ENCODE measurements at regions not wholly inside any gene's neighbourhood (a gene's known extent, or its start where the extent isn't known, plus 50 kb on each side); places are given as distances from the start of the nearest gene placed in this dataset.

DNA sequence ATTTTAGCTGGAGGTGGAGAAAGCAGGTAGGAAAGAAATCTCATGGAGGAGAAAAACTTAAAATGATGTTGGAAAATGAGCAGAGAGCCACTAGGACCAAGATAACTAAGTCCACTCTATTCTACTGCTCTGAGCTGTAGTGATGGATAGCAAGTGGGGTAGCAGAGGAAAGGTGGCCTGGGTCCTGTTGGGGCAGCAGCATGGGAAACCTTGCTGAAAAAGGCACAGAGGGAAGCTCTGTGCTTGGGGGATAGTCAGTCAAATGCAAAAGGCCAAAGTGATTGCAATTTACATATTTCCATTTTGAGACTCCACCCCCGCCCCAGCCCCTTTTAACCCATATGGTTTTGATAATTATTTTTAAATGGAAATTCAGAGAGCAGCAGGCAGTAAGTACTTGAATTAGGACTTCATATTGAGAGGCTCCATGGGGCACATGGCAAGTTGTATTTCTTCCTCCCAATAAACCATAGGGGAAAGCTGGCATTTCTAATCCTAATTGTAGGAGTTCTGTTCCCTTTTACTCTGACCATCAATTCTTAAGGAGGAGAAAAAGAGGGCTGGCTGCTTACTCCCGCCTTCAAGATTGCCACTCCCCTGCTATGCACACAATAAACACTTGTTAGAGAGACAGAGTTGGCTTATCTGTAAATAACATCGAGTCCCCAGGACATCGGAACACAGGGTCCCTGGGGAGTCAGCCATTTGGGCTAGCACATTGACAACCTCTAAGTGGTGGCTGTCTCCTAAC lies 1341.5 kb upstream of the TENM4 start:
- WGBS, 2 experiments (ENCODE audit: insufficient coverage in 2 of 2): 45% methylated on average over 2 of the region's 4 CpGs; no CpG with 5 or more reads in 1 of the 2 experiments
- Histone ChIP-seq H3K4me1 (ENCODE audit: control insufficient read depth, insufficient read depth, low read length, poor library complexity, severe bottlenecking) (no peaks in the 10 kb centered on the region), H3K36me3 (ENCODE audit: control insufficient read depth, insufficient read depth, low read length) (no peaks in the 10 kb centered on the region), H3K4me3 (ENCODE audit: extremely low read depth, insufficient read depth, low read length, poor library complexity, severe bottlenecking) (no peak overlapping the region), H3K9me3 (ENCODE audit: control insufficient read depth, low read length) (no peaks in the 10 kb centered on the region), H3K27ac (ENCODE audit: low read depth, low read length, severe bottlenecking) (no peak overlapping the region)

GRCh38 chr11:80779905-80780605 lies 1339.2 kb upstream of the TENM4 start:
- Histone ChIP-seq H3K27ac (ENCODE audit: low read depth, low read length, severe bottlenecking) (no peak overlapping the region), H3K9me3 (ENCODE audit: control insufficient read depth, low read length) (no peaks in the 10 kb centered on the region), H3K4me3 (ENCODE audit: extremely low read depth, insufficient read depth, low read length, poor library complexity, severe bottlenecking) (no peak overlapping the region), H3K4me1 (ENCODE audit: control insufficient read depth, insufficient read depth, low read length, poor library complexity, severe bottlenecking) (no peaks in the 10 kb centered on the region), H3K36me3 (ENCODE audit: control insufficient read depth, insufficient read depth, low read length) (no peaks in the 10 kb centered on the region)
- WGBS, 2 experiments (ENCODE audit: insufficient coverage in 2 of 2): 84 to 89% methylated on average over 2 to 3 of the region's 5 CpGs

- Histone ChIP-seq H3K27ac (ENCODE audit: low read depth, low read length, severe bottlenecking) (no peak overlapping the region), H3K4me3 (ENCODE audit: extremely low read depth, insufficient read depth, low read length, poor library complexity, severe bottlenecking) (no peak overlapping the region), H3K36me3 (ENCODE audit: control insufficient read depth, insufficient read depth, low read length) (no peaks in the 10 kb centered on the region), H3K4me1 (ENCODE audit: control insufficient read depth, insufficient read depth, low read length, poor library complexity, severe bottlenecking) (no peaks in the 10 kb centered on the region), H3K9me3 (ENCODE audit: control insufficient read depth, low read length) (no peaks in the 10 kb centered on the region)
- WGBS, 2 experiments (ENCODE audit: insufficient coverage in 2 of 2): 100% methylated on average over 2 of the region's 3 CpGs
Measured at GRCh38 chr11:80778941-80779340, 1338.1 kb upstream of the TENM4 start.

- Histone ChIP-seq H3K27ac (ENCODE audit: low read depth, low read length, severe bottlenecking) (no peak overlapping the region), H3K4me1 (ENCODE audit: control insufficient read depth, insufficient read depth, low read length, poor library complexity, severe bottlenecking) (no peaks in the 10 kb centered on the region), H3K36me3 (ENCODE audit: control insufficient read depth, insufficient read depth, low read length) (no peaks in the 10 kb centered on the region), H3K9me3 (ENCODE audit: control insufficient read depth, low read length) (no peaks in the 10 kb centered on the region), H3K4me3 (ENCODE audit: extremely low read depth, insufficient read depth, low read length, poor library complexity, severe bottlenecking) (no peak overlapping the region)
- 86 to 88% methylated on average over 3 of the region's 3 CpGs for WGBS, 2 experiments (ENCODE audit: insufficient coverage in 2 of 2)
Measured at GRCh38 chr11:80778432-80778831, 1337.6 kb upstream of the TENM4 start.

GRCh38 chr11:80773919-80774318 lies 1333.1 kb upstream of the TENM4 start:
- 85 to 92% methylated on average over 2 of the region's 3 CpGs for WGBS, 2 experiments (ENCODE audit: insufficient coverage in 2 of 2)
- Histone ChIP-seq H3K4me3 (ENCODE audit: extremely low read depth, insufficient read depth, low read length, poor library complexity, severe bottlenecking) (no peak overlapping the region), H3K4me1 (ENCODE audit: control insufficient read depth, insufficient read depth, low read length, poor library complexity, severe bottlenecking) (no peaks in the 10 kb centered on the region), H3K27ac (ENCODE audit: low read depth, low read length, severe bottlenecking) (no peak overlapping the region), H3K9me3 (ENCODE audit: control insufficient read depth, low read length) (no peaks in the 10 kb centered on the region), H3K36me3 (ENCODE audit: control insufficient read depth, insufficient read depth, low read length) (no peaks in the 10 kb centered on the region)

- H3K4me1 ChIP-seq (ENCODE audit: control insufficient read depth, insufficient read depth, low read length, poor library complexity, severe bottlenecking): no peaks in the 10 kb centered on the region
- H3K4me3 ChIP-seq (ENCODE audit: extremely low read depth, insufficient read depth, low read length, poor library complexity, severe bottlenecking): no peak overlapping the region
- no CpG with 5 or more reads among the region's 2 CpGs for WGBS, 2 experiments (ENCODE audit: insufficient coverage in 2 of 2)
Measured at GRCh38 chr11:80771017-80771416, 1330.2 kb upstream of the TENM4 start.

GRCh38 chr11:80758787-80759186 lies 1318.0 kb upstream of the TENM4 start:
- 90 to 91% methylated on average over 1 of the region's 1 CpG for WGBS, 2 experiments (ENCODE audit: insufficient coverage in 2 of 2)
- H3K36me3 ChIP-seq (ENCODE audit: control insufficient read depth, insufficient read depth, low read length): no peaks in the 10 kb centered on the region
- no peaks in the 10 kb centered on the region for H3K9me3 ChIP-seq (ENCODE audit: control insufficient read depth, low read length)
- H3K4me3 ChIP-seq (ENCODE audit: extremely low read depth, insufficient read depth, low read length, poor library complexity, severe bottlenecking): no peak overlapping the region
- H3K27ac ChIP-seq (ENCODE audit: low read depth, low read length, severe bottlenecking): no peak overlapping the region
- no peaks in the 10 kb centered on the region for H3K4me1 ChIP-seq (ENCODE audit: control insufficient read depth, insufficient read depth, low read length, poor library complexity, severe bottlenecking)

More at GRCh38 chr11:80771017-80771416, 1330.2 kb upstream of the TENM4 start:
- H3K27ac ChIP-seq (ENCODE audit: low read depth, low read length, severe bottlenecking): no peak overlapping the region
- H3K36me3 ChIP-seq (ENCODE audit: control insufficient read depth, insufficient read depth, low read length): no peaks in the 10 kb centered on the region
- H3K9me3 ChIP-seq (ENCODE audit: control insufficient read depth, low read length): no peaks in the 10 kb centered on the region

- no peaks in the 10 kb centered on the region for H3K9me3 ChIP-seq (ENCODE audit: control insufficient read depth, low read length)
- no peaks in the 10 kb centered on the region for H3K36me3 ChIP-seq (ENCODE audit: control insufficient read depth, insufficient read depth, low read length)
- no peaks in the 10 kb centered on the region for H3K4me1 ChIP-seq (ENCODE audit: control insufficient read depth, insufficient read depth, low read length, poor library complexity, severe bottlenecking)
- H3K27ac ChIP-seq (ENCODE audit: low read depth, low read length, severe bottlenecking): no peak overlapping the region
- H3K4me3 ChIP-seq (ENCODE audit: extremely low read depth, insufficient read depth, low read length, poor library complexity, severe bottlenecking): no peak overlapping the region
- 93 to 100% methylated on average over 2 of the region's 3 CpGs for WGBS, 2 experiments (ENCODE audit: insufficient coverage in 2 of 2)
Measured at GRCh38 chr11:80748207-80748925, 1307.5 kb upstream of the TENM4 start.

GRCh38 chr11:80746300-80746699 lies 1305.5 kb upstream of the TENM4 start:
- H3K4me1 ChIP-seq (ENCODE audit: control insufficient read depth, insufficient read depth, low read length, poor library complexity, severe bottlenecking): no peaks in the 10 kb centered on the region
- no peaks in the 10 kb centered on the region for H3K36me3 ChIP-seq (ENCODE audit: control insufficient read depth, insufficient read depth, low read length)
- H3K27ac ChIP-seq (ENCODE audit: low read depth, low read length, severe bottlenecking): no peak overlapping the region
- no peak overlapping the region for H3K4me3 ChIP-seq (ENCODE audit: extremely low read depth, insufficient read depth, low read length, poor library complexity, severe bottlenecking)
- 100% methylated on average over 2 to 3 of the region's 4 CpGs for WGBS, 2 experiments (ENCODE audit: insufficient coverage in 2 of 2)
- H3K9me3 ChIP-seq (ENCODE audit: control insufficient read depth, low read length): no peaks in the 10 kb centered on the region

- whole genome bisulfite sequencing, 2 experiments (ENCODE audit: insufficient coverage in 2 of 2): 80 to 96% methylated on average over 2 to 4 of the region's 4 CpGs
- H3K4me3 ChIP-seq (ENCODE audit: extremely low read depth, insufficient read depth, low read length, poor library complexity, severe bottlenecking): no peak overlapping the region
- no peaks in the 10 kb centered on the region for H3K4me1 ChIP-seq (ENCODE audit: control insufficient read depth, insufficient read depth, low read length, poor library complexity, severe bottlenecking)
- H3K27ac ChIP-seq (ENCODE audit: low read depth, low read length, severe bottlenecking): no peak overlapping the region
- H3K36me3 ChIP-seq (ENCODE audit: control insufficient read depth, insufficient read depth, low read length): no peaks in the 10 kb centered on the region
- H3K9me3 ChIP-seq (ENCODE audit: control insufficient read depth, low read length): no peaks in the 10 kb centered on the region
Measured at GRCh38 chr11:80745416-80745815, 1304.6 kb upstream of the TENM4 start.

Measured in mesodermal cell (in vitro differentiated cells).